CD4-positive, alpha-beta T cell (primary cell): ENCODE measurements at regions not wholly inside any gene's neighbourhood (a gene's known extent, or its start where the extent isn't known, plus 50 kb on each side); places are given as distances from the start of the nearest gene placed in this dataset.

Source experiments
- ATAC-seq: fragments of 200-7000 bp; cut with Tn5 transposase; one replicate; pipeline ENCODE4 v1.10.0; 2022; ENCODE audit warnings: mild to moderate bottlenecking; ENCODE audit not compliant: poor library complexity
- CTCF ChIA-PET: fragments of 350-600 bp; sonication (Branson Sonifier 250); formaldehyde crosslinking; loops from one replicate; lab custom pipeline; 2021; ENCODE audit warnings: antibody characterized with exemption, inconsistent platforms; lab: Charles Lee
- POLR2A ChIA-PET: fragments of 350-600 bp; sonication (Branson Sonifier 250); formaldehyde crosslinking; loops from one replicate; lab custom pipeline; 2021; ENCODE audit warnings: antibody characterized with exemption, inconsistent platforms; lab: Charles Lee
- DNase-seq, 14 experiments: peaks; one replicate each; pipeline ENCODE4 v3.0.0-alpha.2; 2013 to 2020; ENCODE audit warnings: mixed read lengths in 2 of 14
- H3K27ac ChIP-seq, 2 donors: one replicate each; pipeline versions ENCODE4 v1.5.1 to v1.7.0; 2013; ENCODE audit warnings: low read length in 2 of 2, low read depth in 1 of 2, mild to moderate bottlenecking in 1 of 2
- H3K27me3 ChIP-seq, 2 experiments: 1 replicate in 1 of 2; 2 replicates in 1 of 2; pipeline versions ENCODE4 v1.6.1 to v1.7.0; 2013; ENCODE audit warnings: low read length in 2 of 2, control low read depth in 1 of 2, mild to moderate bottlenecking in 1 of 2, moderate library complexity in 1 of 2; ENCODE audit not compliant: insufficient read depth in 2 of 2, control insufficient read depth in 1 of 2
- H3K36me3 ChIP-seq: one replicate; pipeline ENCODE4 v1.6.1; 2013; ENCODE audit warnings: low read length, control low read depth; ENCODE audit not compliant: insufficient read depth
- H3K4me1 ChIP-seq: one replicate; pipeline ENCODE4 v1.6.1; 2013; ENCODE audit warnings: low read length, control low read depth; ENCODE audit not compliant: insufficient read depth
- H3K4me3 ChIP-seq: one replicate; pipeline ENCODE4 v1.5.1; 2013; ENCODE audit warnings: mild to moderate bottlenecking, low read length, moderate library complexity
- H3K9me3 ChIP-seq, 2 experiments: 1 replicate in 1 of 2; 2 replicates in 1 of 2; pipeline versions ENCODE4 v1.6.1 to v1.7.0; 2013; ENCODE audit warnings: low read length in 2 of 2, mild to moderate bottlenecking in 2 of 2, control low read depth in 1 of 2, moderate library complexity in 1 of 2; ENCODE audit not compliant: control insufficient read depth in 1 of 2, insufficient read depth in 1 of 2
- H3K27ac Mint-ChIP-seq: one replicate; pipeline ENCODE4 v1.8.0; 2020; ENCODE audit warnings: mixed read lengths
- H3K27me3 Mint-ChIP-seq: one replicate; pipeline ENCODE4 v1.8.0; 2021; ENCODE audit warnings: mixed read lengths
- H3K36me3 Mint-ChIP-seq: one replicate; pipeline ENCODE4 v1.8.0; 2021; ENCODE audit warnings: low read depth, mixed read lengths
- H3K4me1 Mint-ChIP-seq: one replicate; pipeline ENCODE4 v1.8.0; 2021; ENCODE audit warnings: low read depth, mixed read lengths
- H3K4me3 Mint-ChIP-seq: one replicate; pipeline ENCODE4 v1.8.0; 2020; ENCODE audit warnings: mild to moderate bottlenecking, mixed read lengths
- H3K9me3 Mint-ChIP-seq: one replicate; pipeline ENCODE4 v1.8.0; 2020; ENCODE audit warnings: mixed read lengths
- intact Hi-C, 2 experiments: fragments of 100-400 bp; cut with DNase I in 1 of 2; cut with micrococcal nuclease in 1 of 2; formaldehyde crosslinking; loops; one replicate each; pipeline versions ENCODE4 v1.15.1 to v1.9.0; 2023 to 2025; cut with DNase I, micrococcal nuclease
- TF ChIP-seq, protein P1 (sequence below): fragments of 200-600 bp; IDR thresholded peaks from one replicate; pipeline ENCODE4 v1.8.0; 2022; ENCODE audit warnings: antibody characterized with exemption, mild to moderate bottlenecking

DNA sequence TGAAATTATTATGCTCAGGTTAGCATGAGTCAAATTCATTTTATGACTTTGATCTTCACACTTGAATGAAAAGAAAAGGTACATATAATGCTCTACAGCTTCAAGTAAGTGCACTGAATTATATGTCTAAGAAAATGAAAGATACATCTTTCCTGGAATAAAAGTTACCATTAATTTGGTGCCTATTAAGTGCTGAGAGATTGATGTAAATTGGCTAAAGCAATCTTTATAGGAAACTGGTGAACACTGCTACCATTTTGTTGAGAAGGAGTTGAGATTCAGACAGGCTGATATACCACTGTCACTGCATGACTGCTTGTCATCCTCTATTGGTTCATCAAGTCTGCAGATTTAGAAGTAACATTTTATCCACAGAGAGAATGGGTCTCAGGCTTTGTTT is 416.8 kb upstream of the SPRY2 start:
- CTCF ChIA-PET = no interaction called here
- Histone ChIP-seq H3K4me3 (no peak overlapping the region), H3K4me1 (no peaks in the 10 kb centered on the region), H3K27me3 (no peaks in the 10 kb centered on the region), H3K27ac (no peak overlapping the region), H3K36me3 (no peaks in the 10 kb centered on the region), H3K9me3 (peaks cover 5 to 8% of the 10 kb centered on the region in 2 experiments)
- Mint-ChIP-seq H3K4me1 (no peaks in the 10 kb centered on the region), H3K27me3 (no peaks in the 10 kb centered on the region), H3K27ac (no peak overlapping the region), H3K36me3 (no peaks in the 10 kb centered on the region), H3K9me3 (peaks cover 4% of the 10 kb centered on the region), H3K4me3 (no peak overlapping the region)
- no peak for ATAC-seq
- POLR2A ChIA-PET = no interaction called here
- intact Hi-C loops = no loop called here
- no peak for DNase-seq
- TF ChIP-seq, protein P1, sequence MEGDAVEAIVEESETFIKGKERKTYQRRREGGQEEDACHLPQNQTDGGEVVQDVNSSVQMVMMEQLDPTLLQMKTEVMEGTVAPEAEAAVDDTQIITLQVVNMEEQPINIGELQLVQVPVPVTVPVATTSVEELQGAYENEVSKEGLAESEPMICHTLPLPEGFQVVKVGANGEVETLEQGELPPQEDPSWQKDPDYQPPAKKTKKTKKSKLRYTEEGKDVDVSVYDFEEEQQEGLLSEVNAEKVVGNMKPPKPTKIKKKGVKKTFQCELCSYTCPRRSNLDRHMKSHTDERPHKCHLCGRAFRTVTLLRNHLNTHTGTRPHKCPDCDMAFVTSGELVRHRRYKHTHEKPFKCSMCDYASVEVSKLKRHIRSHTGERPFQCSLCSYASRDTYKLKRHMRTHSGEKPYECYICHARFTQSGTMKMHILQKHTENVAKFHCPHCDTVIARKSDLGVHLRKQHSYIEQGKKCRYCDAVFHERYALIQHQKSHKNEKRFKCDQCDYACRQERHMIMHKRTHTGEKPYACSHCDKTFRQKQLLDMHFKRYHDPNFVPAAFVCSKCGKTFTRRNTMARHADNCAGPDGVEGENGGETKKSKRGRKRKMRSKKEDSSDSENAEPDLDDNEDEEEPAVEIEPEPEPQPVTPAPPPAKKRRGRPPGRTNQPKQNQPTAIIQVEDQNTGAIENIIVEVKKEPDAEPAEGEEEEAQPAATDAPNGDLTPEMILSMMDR = no peak

DNA sequence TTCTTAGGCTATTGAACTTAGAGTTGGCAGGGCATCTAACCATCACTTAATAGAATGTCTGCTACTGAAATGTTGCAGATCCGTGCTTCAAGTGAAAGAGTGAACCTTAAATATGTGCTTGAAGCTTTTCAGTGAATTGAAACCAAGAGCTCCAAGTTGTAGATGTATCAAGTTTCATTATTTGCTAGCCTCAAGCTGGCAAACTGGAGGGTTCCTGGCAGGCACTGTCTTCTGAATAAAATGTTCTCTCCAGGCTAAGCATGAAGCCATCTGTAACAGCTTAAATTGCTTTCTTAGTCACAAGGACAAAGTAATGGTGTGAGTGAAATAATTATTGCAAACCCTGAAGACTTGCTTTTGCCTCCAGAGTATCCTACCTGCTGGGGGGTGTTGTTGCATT is 415.0 kb upstream of the SPRY2 start:
- H3K4me1 ChIP-seq = no peaks in the 10 kb centered on the region
- no peak for DNase-seq
- POLR2A ChIA-PET = no interaction called here
- no peak overlapping the region for H3K4me3 Mint-ChIP-seq
- no peak for ATAC-seq
- peaks cover 4% of the 10 kb centered on the region for H3K9me3 Mint-ChIP-seq
- no peaks in the 10 kb centered on the region for H3K27me3 Mint-ChIP-seq
- peaks cover 3 to 5% of the 10 kb centered on the region in 2 experiments for H3K9me3 ChIP-seq
- H3K27ac Mint-ChIP-seq = no peak overlapping the region
- CTCF ChIA-PET = no interaction called here
- H3K27me3 ChIP-seq = no peaks in the 10 kb centered on the region
- no peak overlapping the region for H3K4me3 ChIP-seq
- H3K27ac ChIP-seq = no peak overlapping the region
- no peaks in the 10 kb centered on the region for H3K36me3 ChIP-seq
- intact Hi-C loops = no loop called here
- TF ChIP-seq, protein P1 = no peak
- H3K4me1 Mint-ChIP-seq = no peaks in the 10 kb centered on the region
- H3K36me3 Mint-ChIP-seq = no peaks in the 10 kb centered on the region

DNA sequence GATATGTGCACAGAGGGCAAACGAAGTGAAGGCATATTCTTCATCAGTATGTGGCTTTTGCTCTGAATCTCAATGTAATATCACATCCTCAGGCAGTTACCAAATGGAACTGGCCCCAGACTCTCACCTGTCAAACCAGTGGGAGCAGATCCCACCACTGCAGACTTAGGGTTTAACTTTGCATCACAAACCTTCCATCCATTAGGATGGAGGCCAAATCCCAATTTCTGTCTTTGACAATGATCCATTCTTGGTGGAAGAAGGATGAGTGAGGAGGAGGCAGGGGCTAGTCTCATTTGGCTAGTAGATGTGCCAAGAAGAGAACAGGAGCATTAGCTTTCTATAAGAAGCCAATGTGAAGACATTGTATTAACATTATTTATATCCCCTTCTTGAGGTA is 413.5 kb upstream of the SPRY2 start:
- Histone ChIP-seq H3K9me3 (peaks cover 0 to 5% of the 10 kb centered on the region in 2 experiments), H3K4me3 (no peak overlapping the region), H3K27ac (no peak overlapping the region), H3K4me1 (no peaks in the 10 kb centered on the region), H3K36me3 (no peaks in the 10 kb centered on the region), H3K27me3 (no peaks in the 10 kb centered on the region)
- ATAC-seq (no peak), DNase-seq (no peak)
- no peak overlapping the region for H3K4me3 Mint-ChIP-seq
- ChIA-PET CTCF (no interaction called here), POLR2A (no interaction called here)
- peaks cover 4% of the 10 kb centered on the region for H3K9me3 Mint-ChIP-seq
- TF ChIP-seq, protein P1 = no peak
- no peaks in the 10 kb centered on the region for H3K27me3 Mint-ChIP-seq
- no peaks in the 10 kb centered on the region for H3K4me1 Mint-ChIP-seq
- no peaks in the 10 kb centered on the region for H3K36me3 Mint-ChIP-seq
- intact Hi-C loops = no loop called here
- H3K27ac Mint-ChIP-seq = no peak overlapping the region
